A673 (cell line): ENCODE measurements at regions not wholly inside any gene's neighbourhood (a gene's known extent, or its start where the extent isn't known, plus 50 kb on each side); places are given as distances from the start of the nearest gene placed in this dataset.

ENCODE experiments used
- BruUV-seq: library from RNA; stranded (reverse); fragments of 400-500 nt; replicated peaks from 2 replicates; lab custom pipeline; 2021; lab: Mats Ljungman, UMichigan
- CTCF ChIA-PET: fragments of 300-600 bp; sonication (Branson Sonifier 250); formaldehyde crosslinking; loops from one replicate; lab custom pipeline; 2022; ENCODE audit warnings: antibody characterized with exemption; lab: Charles Lee
- POLR2A ChIA-PET: fragments of 300-600 bp; sonication (Branson Sonifier 250); formaldehyde crosslinking; loops from one replicate; lab custom pipeline; 2022; ENCODE audit warnings: antibody characterized with exemption; ENCODE audit not compliant: low non-redundant PET; lab: Charles Lee
- DNase-seq: peaks from one replicate; pipeline ENCODE4 v3.0.0-alpha.2; 2015; ENCODE audit warnings: low spot score
- H3K27ac ChIP-seq: fragments of 200-600 bp; sonication (generic); 2 replicates; pipeline ENCODE4 v1.5.1; 2016; ENCODE audit warnings: mixed run types, low read depth, mild to moderate bottlenecking, mixed read lengths, antibody characterized with exemption, low read length; ENCODE audit not compliant: poor library complexity, severe bottlenecking
- H3K27me3 ChIP-seq: fragments of 200-600 bp; sonication (generic); replicated peaks from 2 replicates; pipeline ENCODE4 v1.6.1; 2017; ENCODE audit warnings: mixed run types, low read depth, mild to moderate bottlenecking, mixed read lengths, antibody characterized with exemption, low read length; ENCODE audit not compliant: insufficient read depth, poor library complexity
- H3K36me3 ChIP-seq: fragments of 200-600 bp; sonication (generic); 2 replicates; pipeline ENCODE4 v1.6.1; 2016; ENCODE audit warnings: mixed run types, mild to moderate bottlenecking, mixed read lengths, antibody characterized with exemption, low read length; ENCODE audit not compliant: insufficient read depth, poor library complexity, severe bottlenecking
- H3K4me1 ChIP-seq: fragments of 200-600 bp; sonication (generic); 2 replicates; pipeline ENCODE4 v1.6.1; 2017; ENCODE audit warnings: mixed run types, mild to moderate bottlenecking, mixed read lengths, antibody characterized with exemption, low read length; ENCODE audit not compliant: insufficient read depth, poor library complexity, severe bottlenecking
- H3K4me3 ChIP-seq: fragments of 200-600 bp; sonication (generic); 2 replicates; pipeline ENCODE4 v1.5.1; 2016; ENCODE audit warnings: low read depth, mixed run types, mild to moderate bottlenecking, mixed read lengths, low read length; ENCODE audit not compliant: poor library complexity, severe bottlenecking
- H3K9me3 ChIP-seq: fragments of 200-600 bp; sonication (generic); 2 replicates; pipeline ENCODE4 v1.6.1; 2016; ENCODE audit warnings: mixed run types, low read depth, mild to moderate bottlenecking, mixed read lengths, antibody characterized with exemption, low read length; ENCODE audit not compliant: poor library complexity, severe bottlenecking
- CTCF ChIP-seq: fragments of 300-800, 200-600 bp; sonication (generic); conservative IDR thresholded peaks from 2 replicates; pipeline ENCODE4 v1.5.1; 2017; ENCODE audit warnings: low read depth, mild to moderate bottlenecking, antibody characterized with exemption, low read length, moderate library complexity, mixed read lengths
- EZH2 ChIP-seq: fragments of 200-600 bp; sonication (generic); IDR thresholded peaks from 2 replicates; pipeline ENCODE4 v1.6.1; 2017; ENCODE audit warnings: borderline replicate concordance, low read depth, mild to moderate bottlenecking, mixed read lengths, antibody characterized with exemption, low read length; ENCODE audit not compliant: poor library complexity, severe bottlenecking
- intact Hi-C: fragments of 100-400 bp; cut with micrococcal nuclease; formaldehyde crosslinking; loops from one replicate; pipeline ENCODE4 v1.10.0; 2022; ENCODE audit not compliant: unreplicated experiment

GRCh38 chr10:4191894-4192293, 406.9 kb upstream of the KLF6 start:
- BruUV-seq: no TSS peak
- Histone ChIP-seq H3K9me3 (no peaks in the 10 kb centered on the region), H3K27me3 (no peaks in the 10 kb centered on the region), H3K27ac (no peak overlapping the region), H3K4me3 (no peak overlapping the region), H3K4me1 (no peaks in the 10 kb centered on the region), H3K36me3 (no peaks in the 10 kb centered on the region)
- no peak for DNase-seq
- ChIA-PET POLR2A (no interaction called here), CTCF (no interaction called here)
- intact Hi-C loops: no loop called here
- TF ChIP-seq EZH2: no peak
- no peak for TF ChIP-seq CTCF

GRCh38 chr10:4191354-4191753, 406.3 kb upstream of the KLF6 start:
- Histone ChIP-seq H3K9me3 (no peaks in the 10 kb centered on the region), H3K27ac (no peak overlapping the region), H3K27me3 (no peaks in the 10 kb centered on the region), H3K36me3 (no peaks in the 10 kb centered on the region), H3K4me1 (no peaks in the 10 kb centered on the region), H3K4me3 (no peak overlapping the region)
- intact Hi-C loops: no loop called here
- TF ChIP-seq EZH2: no peak
- no peak for TF ChIP-seq CTCF
- ChIA-PET POLR2A (no interaction called here), CTCF (no interaction called here)
- no peak for DNase-seq
- BruUV-seq: no TSS peak

- Histone ChIP-seq H3K4me1 (no peaks in the 10 kb centered on the region), H3K4me3 (no peak overlapping the region), H3K36me3 (no peaks in the 10 kb centered on the region), H3K27ac (no peak overlapping the region), H3K9me3 (no peaks in the 10 kb centered on the region), H3K27me3 (no peaks in the 10 kb centered on the region)
- DNase-seq: no peak
- TF ChIP-seq CTCF (no peak), EZH2 (no peak)
- ChIA-PET CTCF (no interaction called here), POLR2A (no interaction called here)
- no TSS peak for BruUV-seq
- intact Hi-C loops: no loop called here
These were observed 405.9 kb upstream of the KLF6 start for GRCh38 chr10:4190876-4191275.
